NCI-H1105 (cell line): ENCODE measurements at regions not wholly inside any gene's neighbourhood (a gene's known extent, or its start where the extent isn't known, plus 50 kb on each side); places are given as distances from the start of the nearest gene placed in this dataset.

Experiments
- DNase-seq: peaks from one replicate; lab custom pipeline; 2025; lab: John Stamatoyannopoulos, UW

- no peak for DNase-seq
These were observed 497.0 kb upstream of the USP24 start for GRCh38 chr1:55712148-55712547.

- DNase-seq: no peak
These were observed 493.6 kb upstream of the USP24 start for GRCh38 chr1:55708781-55709180.

- no peak for DNase-seq
These were observed 492.7 kb upstream of the USP24 start for GRCh38 chr1:55707846-55708245.

- DNase-seq: no peak
These were observed 492.0 kb upstream of the USP24 start for GRCh38 chr1:55707196-55707595.

GRCh38 chr1:55706397-55706796 is 491.2 kb upstream of the USP24 start:
- no peak for DNase-seq

GRCh38 chr1:55703726-55704363 is 488.7 kb upstream of the USP24 start:
- no peak for DNase-seq

GRCh38 chr1:55702064-55702463 is 486.9 kb upstream of the USP24 start:
- no peak for DNase-seq

- DNase-seq: no peak
These were observed 485.4 kb upstream of the USP24 start for GRCh38 chr1:55700359-55701130.

- DNase-seq: no peak
These were observed 484.1 kb upstream of the USP24 start for GRCh38 chr1:55699228-55699627.

- no peak for DNase-seq
These were observed 482.9 kb upstream of the USP24 start for GRCh38 chr1:55697997-55698535.

- no peak for DNase-seq
These were observed 481.7 kb upstream of the USP24 start for GRCh38 chr1:55696891-55697290.

- no peak for DNase-seq
These were observed 481.1 kb upstream of the USP24 start for GRCh38 chr1:55696181-55696754.

- no peak for DNase-seq
These were observed 480.4 kb upstream of the USP24 start for GRCh38 chr1:55695552-55695951.

GRCh38 chr1:55695151-55695550 is 480.0 kb upstream of the USP24 start:
- no peak for DNase-seq

GRCh38 chr1:55694310-55694801 is 479.2 kb upstream of the USP24 start:
- DNase-seq: peak; percentile 24

GRCh38 chr1:55692726-55693125 is 477.6 kb upstream of the USP24 start:
- DNase-seq: no peak

- DNase-seq: no peak
These were observed 475.2 kb upstream of the USP24 start for GRCh38 chr1:55690366-55690765.

- no peak for DNase-seq
These were observed 474.6 kb upstream of the USP24 start for GRCh38 chr1:55689800-55690199.

- DNase-seq: no peak
These were observed 470.4 kb upstream of the USP24 start for GRCh38 chr1:55685560-55685959.

- no peak for DNase-seq
These were observed 469.0 kb upstream of the USP24 start for GRCh38 chr1:55684131-55684650.

GRCh38 chr1:55682198-55682597 is 467.0 kb upstream of the USP24 start:
- DNase-seq: no peak

- no peak for DNase-seq
These were observed 464.8 kb upstream of the USP24 start for GRCh38 chr1:55679971-55680370.

GRCh38 chr1:55673416-55673815 is 458.3 kb upstream of the USP24 start:
- DNase-seq: no peak
